Osteocyte (in vitro differentiated cells): ENCODE measurements at regions not wholly inside any gene's neighbourhood (a gene's known extent, or its start where the extent isn't known, plus 50 kb on each side); places are given as distances from the start of the nearest gene placed in this dataset.
"Not testable (repeated sequence)": the region's sequence is repeated elsewhere in the genome, so short reads cannot be mapped to it uniquely, and the experiment has no call there.

Experiments used
- DNase-seq: peaks from one replicate; pipeline ENCODE4 v3.0.0; 2021; ENCODE audit warnings: mixed read lengths; ENCODE audit not compliant: unreplicated experiment; ENCODE audit errors: extremely low spot score
- H3K27ac Mint-ChIP-seq: one replicate; pipeline ENCODE4 v1.8.0; 2021; ENCODE audit warnings: mild to moderate bottlenecking, mixed read lengths; ENCODE audit not compliant: unreplicated experiment
- H3K27me3 Mint-ChIP-seq: one replicate; pipeline ENCODE4 v1.8.0; 2021; ENCODE audit warnings: mixed read lengths; ENCODE audit not compliant: unreplicated experiment
- H3K36me3 Mint-ChIP-seq: one replicate; pipeline ENCODE4 v1.8.0; 2021; ENCODE audit warnings: mixed read lengths; ENCODE audit not compliant: unreplicated experiment
- H3K4me1 Mint-ChIP-seq: one replicate; pipeline ENCODE4 v1.8.0; 2021; ENCODE audit warnings: mixed read lengths; ENCODE audit not compliant: unreplicated experiment
- H3K4me3 Mint-ChIP-seq: one replicate; pipeline ENCODE4 v1.8.0; 2021; ENCODE audit warnings: mild to moderate bottlenecking, moderate library complexity, mixed read lengths; ENCODE audit not compliant: unreplicated experiment
- H3K9me3 Mint-ChIP-seq: one replicate; pipeline ENCODE4 v1.8.0; 2021; ENCODE audit warnings: mixed read lengths; ENCODE audit not compliant: unreplicated experiment
- CTCF ChIP-seq: fragments of 200-600 bp; sonication (generic); IDR thresholded peaks from 2 replicates; pipeline ENCODE4 v1.5.0; 2021; ENCODE audit warnings: antibody characterized with exemption, mild to moderate bottlenecking, moderate library complexity

- not testable (repeated sequence) for H3K9me3 Mint-ChIP-seq, H3K36me3 Mint-ChIP-seq, H3K27ac Mint-ChIP-seq, H3K4me1 Mint-ChIP-seq, H3K27me3 Mint-ChIP-seq, H3K4me3 Mint-ChIP-seq, DNase-seq
These were observed 55.3 kb downstream of the BBS10 start for GRCh38 chr12:76292891-76293290.

GRCh38 chr12:76292305-76292704 is 55.9 kb downstream of the BBS10 start:
- not testable (repeated sequence) for H3K4me1 Mint-ChIP-seq, H3K9me3 Mint-ChIP-seq, DNase-seq, H3K27ac Mint-ChIP-seq, H3K4me3 Mint-ChIP-seq, H3K27me3 Mint-ChIP-seq, H3K36me3 Mint-ChIP-seq

- no peak for DNase-seq
- no peak overlapping the region for H3K4me3 Mint-ChIP-seq
- peaks cover 13% of the 10 kb centered on the region for H3K4me1 Mint-ChIP-seq
- no peak overlapping the region for H3K27ac Mint-ChIP-seq
- H3K9me3 Mint-ChIP-seq = peaks cover 3% of the 10 kb centered on the region
- H3K27me3 Mint-ChIP-seq = no peaks in the 10 kb centered on the region
- H3K36me3 Mint-ChIP-seq = no peaks in the 10 kb centered on the region
- no peak for TF ChIP-seq CTCF
These were observed 57.0 kb downstream of the BBS10 start for GRCh38 chr12:76290963-76291859.

- no peaks in the 10 kb centered on the region for H3K36me3 Mint-ChIP-seq
- H3K27ac Mint-ChIP-seq = no peak overlapping the region
- no peak overlapping the region for H3K4me3 Mint-ChIP-seq
- DNase-seq = no peak
- TF ChIP-seq CTCF = no peak
- H3K27me3 Mint-ChIP-seq = no peaks in the 10 kb centered on the region
- H3K9me3 Mint-ChIP-seq = peaks cover 6% of the 10 kb centered on the region
- peaks cover 36% of the 10 kb centered on the region for H3K4me1 Mint-ChIP-seq
These were observed 60.0 kb downstream of the BBS10 start for GRCh38 chr12:76288218-76288617.

GRCh38 chr12:76284816-76285750 is 63.1 kb downstream of the BBS10 start:
- Mint-ChIP-seq H3K27me3 (no peaks in the 10 kb centered on the region), H3K9me3 (peaks cover 6% of the 10 kb centered on the region), H3K27ac (peak overlapping the region; percentile 87), H3K36me3 (no peaks in the 10 kb centered on the region), H3K4me1 (peaks cover 30% of the 10 kb centered on the region), H3K4me3 (no peak overlapping the region)
- TF ChIP-seq CTCF = no peak
- DNase-seq = no peak

GRCh38 chr12:76282744-76283143 is 65.5 kb downstream of the BBS10 start:
- DNase-seq = no peak
- Mint-ChIP-seq H3K27ac (no peak overlapping the region), H3K9me3 (peaks cover 6% of the 10 kb centered on the region), H3K27me3 (no peaks in the 10 kb centered on the region), H3K36me3 (no peaks in the 10 kb centered on the region), H3K4me1 (peaks cover 47% of the 10 kb centered on the region), H3K4me3 (no peak overlapping the region)
- no peak for TF ChIP-seq CTCF
